Liver (tissue), 8 donors: ENCODE measurements at regions not wholly inside any gene's neighbourhood (a gene's known extent, or its start where the extent isn't known, plus 50 kb on each side); places are given as distances from the start of the nearest gene placed in this dataset.

Source experiments
- DNase-seq: peaks from one replicate; pipeline ENCODE4 v3.0.0-alpha.2; 2017; ENCODE audit warnings: low spot score
- H3K27ac ChIP-seq, 2 donors: one replicate each; pipeline ENCODE4 v1.7.0; 2013; ENCODE audit warnings: inconsistent platforms in 2 of 2, low read length in 2 of 2, control low read depth in 1 of 2, low read depth in 1 of 2, mild to moderate bottlenecking in 1 of 2
- H3K27me3 ChIP-seq, 4 donors: one replicate each; pipeline versions ENCODE4 v1.6.1 to v1.7.0; 2013; ENCODE audit warnings: low read length in 3 of 4, inconsistent platforms in 1 of 4, mild to moderate bottlenecking in 1 of 4, moderate library complexity in 1 of 4; ENCODE audit not compliant: control insufficient read depth in 4 of 4, insufficient read depth in 4 of 4
- H3K36me3 ChIP-seq, 4 donors: one replicate each; pipeline versions ENCODE4 v1.6.1 to v1.7.0; 2013; ENCODE audit warnings: low read length in 3 of 4, mild to moderate bottlenecking in 3 of 4, low read depth in 1 of 4, moderate library complexity in 1 of 4; ENCODE audit not compliant: control insufficient read depth in 4 of 4, insufficient read depth in 3 of 4
- H3K4me1 ChIP-seq, 4 donors: one replicate each; pipeline versions ENCODE4 v1.6.1 to v1.7.0; 2013; ENCODE audit warnings: low read length in 3 of 4, mild to moderate bottlenecking in 3 of 4, moderate library complexity in 1 of 4; ENCODE audit not compliant: control insufficient read depth in 4 of 4, insufficient read depth in 4 of 4
- H3K4me3 ChIP-seq, 3 donors: one replicate each; pipeline versions ENCODE4 v1.6.1 to v1.7.0; 2013; ENCODE audit warnings: low read length in 3 of 3, control low read depth in 1 of 3, low read depth in 1 of 3, mild to moderate bottlenecking in 1 of 3
- H3K9ac ChIP-seq, 2 donors: one replicate each; pipeline ENCODE4 v1.7.0; 2013; ENCODE audit warnings: low read length in 2 of 2, mild to moderate bottlenecking in 2 of 2, moderate library complexity in 2 of 2, control low read depth in 1 of 2, low read depth in 1 of 2
- H3K9me3 ChIP-seq, 4 donors: one replicate each; pipeline versions ENCODE4 v1.6.1 to v1.7.0; 2013; ENCODE audit warnings: low read length in 3 of 4; ENCODE audit not compliant: control insufficient read depth in 4 of 4
- EGR1 ChIP-seq, 2 donors: IDR thresholded peaks; 2 replicates each; pipeline ENCODE4 v1.6.1; 2016 to 2018; ENCODE audit warnings: antibody characterized with exemption in 2 of 2, low read depth in 2 of 2
- FOXA1 ChIP-seq: IDR thresholded peaks from 2 replicates; pipeline ENCODE4 v1.6.1; 2016; ENCODE audit warnings: antibody characterized with exemption
- FOXA2 ChIP-seq: IDR thresholded peaks from 2 replicates; pipeline ENCODE4 v1.6.1; 2016; ENCODE audit warnings: antibody characterized with exemption
- GABPA ChIP-seq, 2 donors: IDR thresholded peaks in 1 of 2; conservative IDR thresholded peaks in 1 of 2; 2 replicates each; pipeline ENCODE4 v1.6.1; 2016; ENCODE audit warnings: antibody characterized with exemption in 2 of 2, mild to moderate bottlenecking in 1 of 2, moderate library complexity in 1 of 2
- HNF4A ChIP-seq, 2 donors: conservative IDR thresholded peaks; 2 replicates each; pipeline ENCODE4 v1.6.1; 2016; ENCODE audit warnings: antibody characterized with exemption in 2 of 2, mild to moderate bottlenecking in 2 of 2
- HNF4G ChIP-seq: IDR thresholded peaks from 2 replicates; pipeline ENCODE4 v1.6.1; 2016; ENCODE audit warnings: antibody characterized with exemption
- JUND ChIP-seq, 2 donors: IDR thresholded peaks; 2 replicates each; pipeline ENCODE4 v1.6.1; 2016; ENCODE audit warnings: antibody characterized with exemption in 2 of 2
- NR2F2 ChIP-seq: IDR thresholded peaks from 2 replicates; pipeline ENCODE4 v1.6.1; 2016; ENCODE audit warnings: antibody characterized with exemption
- RAD21 ChIP-seq, 2 donors: IDR thresholded peaks; 2 replicates each; pipeline ENCODE4 v1.6.1; 2016; ENCODE audit warnings: antibody characterized with exemption in 2 of 2, mild to moderate bottlenecking in 2 of 2
- RXRA ChIP-seq, 2 donors: IDR thresholded peaks; 2 replicates each; pipeline ENCODE4 v1.6.1; 2017 to 2018; ENCODE audit warnings: antibody characterized with exemption in 2 of 2, mild to moderate bottlenecking in 1 of 2
- SP1 ChIP-seq: IDR thresholded peaks from 2 replicates; pipeline ENCODE4 v1.6.1; 2018; ENCODE audit warnings: antibody characterized with exemption, mild to moderate bottlenecking
- TAF1 ChIP-seq: conservative IDR thresholded peaks from 2 replicates; pipeline ENCODE4 v1.6.1; 2016; ENCODE audit warnings: antibody characterized with exemption, mild to moderate bottlenecking
- YY1 ChIP-seq: IDR thresholded peaks from 2 replicates; pipeline ENCODE4 v1.6.1; 2016; ENCODE audit warnings: antibody characterized with exemption, mild to moderate bottlenecking
- WGBS: extraction: QIAGEN DNeasy Blood & Tissue Kit; methylation state at CpG from one replicate; pipeline ENCODE4 v1.1.7; 2013; 5-methylcytosine and 5-hydroxymethylcytosine counted together
- TF ChIP-seq, protein P1 (sequence below): IDR thresholded peaks from 2 replicates; pipeline ENCODE4 v1.6.1; 2016; ENCODE audit warnings: antibody characterized with exemption, mild to moderate bottlenecking
- TF ChIP-seq, protein P2 (sequence below): IDR thresholded peaks from 2 replicates; pipeline ENCODE4 v1.6.1; 2016; ENCODE audit warnings: antibody characterized with exemption
- TF ChIP-seq, protein P3 (sequence below): IDR thresholded peaks from 2 replicates; pipeline ENCODE4 v1.6.1; 2016; ENCODE audit warnings: antibody characterized with exemption
- TF ChIP-seq, protein P4 (sequence below): IDR thresholded peaks from 2 replicates; pipeline ENCODE4 v1.6.1; 2016; ENCODE audit warnings: antibody characterized with exemption
- TF ChIP-seq, protein P5 (sequence below): fragments of 150-350 bp; IDR thresholded peaks from 2 replicates; pipeline ENCODE4 v1.5.1; 2017; ENCODE audit warnings: improper control_type of control experiment, low read depth, low read length; ENCODE audit not compliant: missing input control
- donor health status: healthy.
- donor health status: healthy.
- donor health status: healthy.
- donor health status: healthy.
- donor health status: healthy.

DNA sequence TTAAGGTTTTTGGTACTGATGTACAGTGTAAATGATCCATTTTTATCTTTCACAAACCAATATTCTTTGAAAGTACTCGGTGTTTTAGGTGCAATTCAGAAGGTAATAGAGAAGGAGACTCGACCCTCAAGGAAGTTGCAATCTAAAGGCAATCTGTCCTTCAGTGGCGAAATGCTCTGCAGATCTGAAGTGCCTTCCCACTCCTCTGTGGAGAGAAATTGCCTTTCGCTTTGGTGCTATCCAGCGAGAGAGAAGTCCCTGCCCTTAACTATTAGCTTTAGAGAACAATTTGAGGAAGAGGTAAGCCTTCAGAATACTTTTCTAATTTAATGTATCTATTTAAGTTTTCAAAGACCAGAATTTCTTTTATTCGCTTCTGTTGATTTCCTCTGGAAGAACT lies 371.8 kb upstream of the FANCL start:
- H3K9ac ChIP-seq: no peak overlapping the region
- no peaks in the 10 kb centered on the region for H3K9me3 ChIP-seq
- no peaks in the 10 kb centered on the region for H3K4me1 ChIP-seq
- no peaks in the 10 kb centered on the region for H3K36me3 ChIP-seq
- no peak overlapping the region for H3K4me3 ChIP-seq
- no peaks in the 10 kb centered on the region for H3K27me3 ChIP-seq
- no peak for TF ChIP-seq YY1
- no peak for TF ChIP-seq GABPA (IDR thresholded peaks at IDR 0.05 in 1 of 2, conservative IDR thresholded peaks at IDR 0.05 in 1 of 2)
- TF ChIP-seq, protein P1, sequence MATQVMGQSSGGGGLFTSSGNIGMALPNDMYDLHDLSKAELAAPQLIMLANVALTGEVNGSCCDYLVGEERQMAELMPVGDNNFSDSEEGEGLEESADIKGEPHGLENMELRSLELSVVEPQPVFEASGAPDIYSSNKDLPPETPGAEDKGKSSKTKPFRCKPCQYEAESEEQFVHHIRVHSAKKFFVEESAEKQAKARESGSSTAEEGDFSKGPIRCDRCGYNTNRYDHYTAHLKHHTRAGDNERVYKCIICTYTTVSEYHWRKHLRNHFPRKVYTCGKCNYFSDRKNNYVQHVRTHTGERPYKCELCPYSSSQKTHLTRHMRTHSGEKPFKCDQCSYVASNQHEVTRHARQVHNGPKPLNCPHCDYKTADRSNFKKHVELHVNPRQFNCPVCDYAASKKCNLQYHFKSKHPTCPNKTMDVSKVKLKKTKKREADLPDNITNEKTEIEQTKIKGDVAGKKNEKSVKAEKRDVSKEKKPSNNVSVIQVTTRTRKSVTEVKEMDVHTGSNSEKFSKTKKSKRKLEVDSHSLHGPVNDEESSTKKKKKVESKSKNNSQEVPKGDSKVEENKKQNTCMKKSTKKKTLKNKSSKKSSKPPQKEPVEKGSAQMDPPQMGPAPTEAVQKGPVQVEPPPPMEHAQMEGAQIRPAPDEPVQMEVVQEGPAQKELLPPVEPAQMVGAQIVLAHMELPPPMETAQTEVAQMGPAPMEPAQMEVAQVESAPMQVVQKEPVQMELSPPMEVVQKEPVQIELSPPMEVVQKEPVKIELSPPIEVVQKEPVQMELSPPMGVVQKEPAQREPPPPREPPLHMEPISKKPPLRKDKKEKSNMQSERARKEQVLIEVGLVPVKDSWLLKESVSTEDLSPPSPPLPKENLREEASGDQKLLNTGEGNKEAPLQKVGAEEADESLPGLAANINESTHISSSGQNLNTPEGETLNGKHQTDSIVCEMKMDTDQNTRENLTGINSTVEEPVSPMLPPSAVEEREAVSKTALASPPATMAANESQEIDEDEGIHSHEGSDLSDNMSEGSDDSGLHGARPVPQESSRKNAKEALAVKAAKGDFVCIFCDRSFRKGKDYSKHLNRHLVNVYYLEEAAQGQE: no peak
- TF ChIP-seq RAD21 (IDR thresholded peaks at IDR 0.05): no peak
- TF ChIP-seq, protein P2, sequence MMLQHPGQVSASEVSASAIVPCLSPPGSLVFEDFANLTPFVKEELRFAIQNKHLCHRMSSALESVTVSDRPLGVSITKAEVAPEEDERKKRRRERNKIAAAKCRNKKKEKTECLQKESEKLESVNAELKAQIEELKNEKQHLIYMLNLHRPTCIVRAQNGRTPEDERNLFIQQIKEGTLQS: no peak
- no peak for TF ChIP-seq HNF4G
- no peak for TF ChIP-seq TAF1
- no peak for TF ChIP-seq FOXA1
- no peak for TF ChIP-seq NR2F2
- TF ChIP-seq SP1: no peak
- no peak for TF ChIP-seq EGR1 (IDR thresholded peaks at IDR 0.05; ENCODE audit: low read depth in 2 of 2)
- no peak for TF ChIP-seq FOXA2
- TF ChIP-seq, protein P3, sequence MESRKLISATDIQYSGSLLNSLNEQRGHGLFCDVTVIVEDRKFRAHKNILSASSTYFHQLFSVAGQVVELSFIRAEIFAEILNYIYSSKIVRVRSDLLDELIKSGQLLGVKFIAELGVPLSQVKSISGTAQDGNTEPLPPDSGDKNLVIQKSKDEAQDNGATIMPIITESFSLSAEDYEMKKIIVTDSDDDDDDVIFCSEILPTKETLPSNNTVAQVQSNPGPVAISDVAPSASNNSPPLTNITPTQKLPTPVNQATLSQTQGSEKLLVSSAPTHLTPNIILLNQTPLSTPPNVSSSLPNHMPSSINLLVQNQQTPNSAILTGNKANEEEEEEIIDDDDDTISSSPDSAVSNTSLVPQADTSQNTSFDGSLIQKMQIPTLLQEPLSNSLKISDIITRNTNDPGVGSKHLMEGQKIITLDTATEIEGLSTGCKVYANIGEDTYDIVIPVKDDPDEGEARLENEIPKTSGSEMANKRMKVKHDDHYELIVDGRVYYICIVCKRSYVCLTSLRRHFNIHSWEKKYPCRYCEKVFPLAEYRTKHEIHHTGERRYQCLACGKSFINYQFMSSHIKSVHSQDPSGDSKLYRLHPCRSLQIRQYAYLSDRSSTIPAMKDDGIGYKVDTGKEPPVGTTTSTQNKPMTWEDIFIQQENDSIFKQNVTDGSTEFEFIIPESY: no peak
- TF ChIP-seq HNF4A (conservative IDR thresholded peaks at IDR 0.05): no peak
- TF ChIP-seq RXRA (IDR thresholded peaks at IDR 0.05): no peak
- TF ChIP-seq, protein P4, sequence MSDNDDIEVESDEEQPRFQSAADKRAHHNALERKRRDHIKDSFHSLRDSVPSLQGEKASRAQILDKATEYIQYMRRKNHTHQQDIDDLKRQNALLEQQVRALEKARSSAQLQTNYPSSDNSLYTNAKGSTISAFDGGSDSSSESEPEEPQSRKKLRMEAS: no peak
- no peak for TF ChIP-seq JUND (IDR thresholded peaks at IDR 0.05)
- TF ChIP-seq, protein P5, sequence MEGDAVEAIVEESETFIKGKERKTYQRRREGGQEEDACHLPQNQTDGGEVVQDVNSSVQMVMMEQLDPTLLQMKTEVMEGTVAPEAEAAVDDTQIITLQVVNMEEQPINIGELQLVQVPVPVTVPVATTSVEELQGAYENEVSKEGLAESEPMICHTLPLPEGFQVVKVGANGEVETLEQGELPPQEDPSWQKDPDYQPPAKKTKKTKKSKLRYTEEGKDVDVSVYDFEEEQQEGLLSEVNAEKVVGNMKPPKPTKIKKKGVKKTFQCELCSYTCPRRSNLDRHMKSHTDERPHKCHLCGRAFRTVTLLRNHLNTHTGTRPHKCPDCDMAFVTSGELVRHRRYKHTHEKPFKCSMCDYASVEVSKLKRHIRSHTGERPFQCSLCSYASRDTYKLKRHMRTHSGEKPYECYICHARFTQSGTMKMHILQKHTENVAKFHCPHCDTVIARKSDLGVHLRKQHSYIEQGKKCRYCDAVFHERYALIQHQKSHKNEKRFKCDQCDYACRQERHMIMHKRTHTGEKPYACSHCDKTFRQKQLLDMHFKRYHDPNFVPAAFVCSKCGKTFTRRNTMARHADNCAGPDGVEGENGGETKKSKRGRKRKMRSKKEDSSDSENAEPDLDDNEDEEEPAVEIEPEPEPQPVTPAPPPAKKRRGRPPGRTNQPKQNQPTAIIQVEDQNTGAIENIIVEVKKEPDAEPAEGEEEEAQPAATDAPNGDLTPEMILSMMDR: no peak
- H3K27ac ChIP-seq: no peak overlapping the region
- DNase-seq: no peak
- 84% methylated on average over 6 of the region's 6 CpGs for whole genome bisulfite sequencing

DNA sequence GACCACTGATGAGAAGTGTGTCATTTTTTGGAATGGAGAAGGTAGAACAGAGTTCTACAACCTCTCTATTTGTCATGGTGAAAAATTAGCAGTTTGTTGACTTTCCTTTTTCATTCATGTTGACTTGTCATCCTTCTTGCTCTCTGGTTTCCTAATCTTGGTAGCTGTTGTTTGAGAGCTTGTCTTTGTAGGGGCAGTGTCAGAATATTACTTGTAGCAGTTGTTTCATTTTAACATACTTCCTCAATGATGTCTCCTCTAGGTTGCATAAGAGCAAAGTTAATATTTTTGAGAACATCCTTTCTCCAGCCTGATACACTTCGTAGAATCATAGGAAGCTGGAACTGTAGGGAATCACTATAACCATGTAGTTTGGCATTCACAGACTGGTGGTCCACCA lies 368.2 kb upstream of the FANCL start:
- no peaks in the 10 kb centered on the region for H3K4me1 ChIP-seq
- no peak for DNase-seq
- WGBS: 61% methylated on average over 1 of the region's 1 CpG

More for the DNA sequence above, 368.2 kb upstream of the FANCL start:
- Histone ChIP-seq H3K36me3 (no peaks in the 10 kb centered on the region), H3K9ac (no peak overlapping the region), H3K27ac (no peak overlapping the region), H3K27me3 (no peaks in the 10 kb centered on the region), H3K9me3 (no peaks in the 10 kb centered on the region), H3K4me3 (no peak overlapping the region)
- TF ChIP-seq HNF4G (no peak), TAF1 (no peak), HNF4A (conservative IDR thresholded peaks at IDR 0.05) (no peak)
- TF ChIP-seq, protein P3: no peak
